SU-DHL-6 (cell line): ENCODE measurements at regions not wholly inside any gene's neighbourhood (a gene's known extent, or its start where the extent isn't known, plus 50 kb on each side); places are given as distances from the start of the nearest gene placed in this dataset.
"Not testable (repeated sequence)": the region's sequence is repeated elsewhere in the genome, so short reads cannot be mapped to it uniquely, and the experiment has no call there.

Experiments
- CTCF ChIP-seq: fragments of 200-600 bp; sonication (generic); IDR thresholded peaks from one replicate; pipeline ENCODE4 v1.5.1; 2017; ENCODE audit warnings: antibody characterized with exemption, mild to moderate bottlenecking, low read length, moderate library complexity; ENCODE audit not compliant: insufficient read depth, poor library complexity, severe bottlenecking
- EZH2phosphoT487 ChIP-seq: fragments of 200-600 bp; sonication (generic), shearing (Covaris generic); conservative IDR thresholded peaks from 2 replicates; pipeline ENCODE4 v1.6.1; 2018; ENCODE audit warnings: mild to moderate bottlenecking, antibody characterized with exemption, low read length, moderate library complexity, mixed read lengths

GRCh38 chr14:106177266-106178246, 651.2 kb downstream of the TMEM121 start:
- not testable (repeated sequence) for TF ChIP-seq CTCF, EZH2phosphoT487
